ENCODE measurements at regions not wholly inside any gene's neighbourhood (a gene's known extent, or its start where the extent isn't known, plus 50 kb on each side); places are given as distances from the start of the nearest gene placed in this dataset.
A peak's percentile ranks its signal among the peaks of the same experiment; 100 is the strongest.

GRCh38 chr16:86167061-86167460 is 268.1 kb downstream of the IRF8 start:
- Mint-ChIP-seq H3K36me3 (ENCODE audit: low read depth, unreplicated experiment) (peaks cover 13% of the 10 kb centered on the region), H3K4me3 (ENCODE audit: unreplicated experiment) (no peak overlapping the region), H3K27me3 (ENCODE audit: low read depth, unreplicated experiment) (peaks cover 36% of the 10 kb centered on the region), H3K27ac (ENCODE audit: unreplicated experiment) (no peak overlapping the region), H3K9me3 (ENCODE audit: unreplicated experiment) (peaks cover 32% of the 10 kb centered on the region), H3K4me1 (ENCODE audit: low read depth, unreplicated experiment) (peaks cover 14% of the 10 kb centered on the region)
- Histone ChIP-seq H2AFZ (ENCODE audit: low read depth, low read length) (no peak overlapping the region), H3K4me3 (ENCODE audit: insufficient read depth, low read depth, low read length) (no peak overlapping the region), H3K4me2 (ENCODE audit: low read length) (no peak overlapping the region), H3K4me1 (ENCODE audit: insufficient read depth, low read length) (peaks cover 2% of the 10 kb centered on the region), H3K9ac (ENCODE audit: low read length) (no peak overlapping the region), H3K36me3 (ENCODE audit: insufficient read depth, low read length) (no peaks in the 10 kb centered on the region), H3K27me3 (ENCODE audit: insufficient read depth, low read length) (peaks cover 3% of the 10 kb centered on the region), H3K9me3 (ENCODE audit: insufficient read depth, low read depth, low read length) (peaks cover 9% of the 10 kb centered on the region), H3K79me2 (ENCODE audit: insufficient read depth, low read length) (no peaks in the 10 kb centered on the region), H3K27ac (ENCODE audit: low read depth, low read length) (no peak overlapping the region), H4K20me1 (ENCODE audit: insufficient read depth, low read length) (no peaks in the 10 kb centered on the region)
- no peak for DNase-seq (ENCODE audit: low read depth)
- TF ChIP-seq CTCF (IDR thresholded peaks at IDR 0.05; ENCODE audit: insufficient read depth, low read depth, low read length) (no peak), EZH2 (IDR thresholded peaks at IDR 0.05; ENCODE audit: insufficient read depth, low read length) (no peak)
- FAIRE-seq, result no peak

- peaks cover 8% of the 10 kb centered on the region for H3K36me3 Mint-ChIP-seq (ENCODE audit: low read depth, unreplicated experiment)
- Histone ChIP-seq H3K4me3 (ENCODE audit: insufficient read depth, low read depth, low read length) (no peak overlapping the region), H3K79me2 (ENCODE audit: insufficient read depth, low read length) (no peaks in the 10 kb centered on the region), H3K9me3 (ENCODE audit: insufficient read depth, low read depth, low read length) (peaks cover 5% of the 10 kb centered on the region), H3K27me3 (ENCODE audit: insufficient read depth, low read length) (peaks cover 10% of the 10 kb centered on the region), H3K4me1 (ENCODE audit: insufficient read depth, low read length) (peaks cover 2% of the 10 kb centered on the region), H2AFZ (ENCODE audit: low read depth, low read length) (no peak overlapping the region), H3K36me3 (ENCODE audit: insufficient read depth, low read length) (no peaks in the 10 kb centered on the region), H3K27ac (ENCODE audit: low read depth, low read length) (no peak overlapping the region), H3K4me2 (ENCODE audit: low read length) (no peak overlapping the region), H3K9ac (ENCODE audit: low read length) (no peak overlapping the region), H4K20me1 (ENCODE audit: insufficient read depth, low read length) (no peaks in the 10 kb centered on the region)
- FAIRE-seq, result no peak
- TF ChIP-seq CTCF (IDR thresholded peaks at IDR 0.05; ENCODE audit: insufficient read depth, low read depth, low read length) (no peak), EZH2 (IDR thresholded peaks at IDR 0.05; ENCODE audit: insufficient read depth, low read length) (no peak)
- peaks cover 28% of the 10 kb centered on the region for H3K4me1 Mint-ChIP-seq (ENCODE audit: low read depth, unreplicated experiment)
- H3K27me3 Mint-ChIP-seq (ENCODE audit: low read depth, unreplicated experiment), result peaks cover 36% of the 10 kb centered on the region
- H3K27ac Mint-ChIP-seq (ENCODE audit: unreplicated experiment), result peak overlapping the region; percentile 100
- H3K9me3 Mint-ChIP-seq (ENCODE audit: unreplicated experiment), result peaks cover 31% of the 10 kb centered on the region
- peak overlapping the region; percentile 58 for H3K4me3 Mint-ChIP-seq (ENCODE audit: unreplicated experiment)
- no peak for DNase-seq (ENCODE audit: low read depth)
These were observed 271.8 kb downstream of the IRF8 start for GRCh38 chr16:86170720-86171119.

GRCh38 chr16:86171329-86171728 is 272.4 kb downstream of the IRF8 start:
- peaks cover 10% of the 10 kb centered on the region for H3K27me3 ChIP-seq (ENCODE audit: insufficient read depth, low read length)
- no peak for TF ChIP-seq EZH2 (IDR thresholded peaks at IDR 0.05; ENCODE audit: insufficient read depth, low read length)
- TF ChIP-seq CTCF (IDR thresholded peaks at IDR 0.05; ENCODE audit: insufficient read depth, low read depth, low read length), result no peak
- H3K4me3 ChIP-seq (ENCODE audit: insufficient read depth, low read depth, low read length), result no peak overlapping the region
- Mint-ChIP-seq H3K27me3 (ENCODE audit: low read depth, unreplicated experiment) (peaks cover 35% of the 10 kb centered on the region), H3K4me3 (ENCODE audit: unreplicated experiment) (peak overlapping the region; percentile 58), H3K36me3 (ENCODE audit: low read depth, unreplicated experiment) (peaks cover 4% of the 10 kb centered on the region), H3K4me1 (ENCODE audit: low read depth, unreplicated experiment) (peaks cover 28% of the 10 kb centered on the region), H3K9me3 (ENCODE audit: unreplicated experiment) (peaks cover 24% of the 10 kb centered on the region), H3K27ac (ENCODE audit: unreplicated experiment) (peak overlapping the region; percentile 100)
- H4K20me1 ChIP-seq (ENCODE audit: insufficient read depth, low read length), result no peaks in the 10 kb centered on the region
- no peaks in the 10 kb centered on the region for H3K36me3 ChIP-seq (ENCODE audit: insufficient read depth, low read length)
- H3K4me1 ChIP-seq (ENCODE audit: insufficient read depth, low read length), result peaks cover 2% of the 10 kb centered on the region
- DNase-seq (ENCODE audit: low read depth), result peak; percentile 97
- peaks cover 4% of the 10 kb centered on the region for H3K9me3 ChIP-seq (ENCODE audit: insufficient read depth, low read depth, low read length)
- H2AFZ ChIP-seq (ENCODE audit: low read depth, low read length), result no peak overlapping the region
- H3K79me2 ChIP-seq (ENCODE audit: insufficient read depth, low read length), result no peaks in the 10 kb centered on the region
- H3K9ac ChIP-seq (ENCODE audit: low read length), result no peak overlapping the region
- FAIRE-seq, result no peak
- H3K27ac ChIP-seq (ENCODE audit: low read depth, low read length), result no peak overlapping the region
- H3K4me2 ChIP-seq (ENCODE audit: low read length), result no peak overlapping the region

All from astrocyte (in vitro differentiated cells and primary cell).